MM.1S (cell line): ENCODE measurements at regions not wholly inside any gene's neighbourhood (a gene's known extent, or its start where the extent isn't known, plus 50 kb on each side); places are given as distances from the start of the nearest gene placed in this dataset.

Experiments
- DNase-seq: peaks from one replicate; pipeline ENCODE4 v3.0.0-alpha.2; 2015
- H2AFZ ChIP-seq: fragments of 300-600 bp; sonication (generic); 2 replicates; pipeline ENCODE4 v1.6.0; 2016; ENCODE audit warnings: antibody characterized with exemption, low read length
- H3F3A ChIP-seq: fragments of 300-600 bp; sonication (generic); 2 replicates; pipeline ENCODE4 v1.6.1; 2016; ENCODE audit warnings: mild to moderate bottlenecking, antibody characterized with exemption, low read length, moderate library complexity, mixed read lengths; ENCODE audit not compliant: insufficient read depth
- H3K27ac ChIP-seq: fragments of 300-600 bp; sonication (generic); 2 replicates; pipeline ENCODE4 v1.5.1; 2016; ENCODE audit warnings: mild to moderate bottlenecking, low read length
- H3K27me3 ChIP-seq: fragments of 300-600 bp; sonication (generic); replicated peaks from 2 replicates; pipeline ENCODE4 v1.6.0; 2016; ENCODE audit warnings: low read length; ENCODE audit not compliant: insufficient read depth
- H3K36me3 ChIP-seq: fragments of 300-600 bp; sonication (generic); replicated peaks from 2 replicates; pipeline ENCODE4 v1.6.1; 2016; ENCODE audit warnings: mild to moderate bottlenecking, low read length, mixed read lengths; ENCODE audit not compliant: insufficient read depth
- H3K4me1 ChIP-seq: fragments of 300-600 bp; sonication (generic); 2 replicates; pipeline ENCODE4 v1.6.1; 2016; ENCODE audit warnings: low read length, mixed read lengths
- H3K4me2 ChIP-seq: fragments of 300-600 bp; sonication (generic); 2 replicates; pipeline ENCODE4 v1.6.0; 2016; ENCODE audit warnings: low read depth, low read length
- H3K4me3 ChIP-seq: fragments of 300-600 bp; sonication (generic); 2 replicates; pipeline ENCODE4 v1.5.1; 2016; ENCODE audit warnings: low read length, mixed read lengths
- H3K79me2 ChIP-seq: fragments of 300-600 bp; sonication (generic); 2 replicates; pipeline ENCODE4 v1.6.1; 2016; ENCODE audit warnings: mixed run types, low read length, mixed read lengths
- H3K9ac ChIP-seq: fragments of 300-600 bp; sonication (generic); 2 replicates; pipeline ENCODE4 v1.6.1; 2016; ENCODE audit warnings: low read length, mixed read lengths
- H3K9me2 ChIP-seq: fragments of 300-600 bp; sonication (generic); replicated peaks from 2 replicates; pipeline ENCODE4 v1.6.1; 2016; ENCODE audit warnings: mild to moderate bottlenecking, low read length, mixed read lengths; ENCODE audit not compliant: insufficient read depth
- H3K9me3 ChIP-seq: fragments of 300-600 bp; sonication (generic); replicated peaks from 2 replicates; pipeline ENCODE4 v1.6.1; 2016; ENCODE audit warnings: mild to moderate bottlenecking, low read length, mixed read lengths; ENCODE audit not compliant: insufficient read depth
- H4K20me1 ChIP-seq: fragments of 300-600 bp; sonication (generic); 2 replicates; pipeline ENCODE4 v1.6.1; 2016; ENCODE audit warnings: mild to moderate bottlenecking, low read length, moderate library complexity, mixed read lengths; ENCODE audit not compliant: insufficient read depth
- CTCF ChIP-seq: fragments of 300-600 bp; sonication (generic); IDR thresholded peaks from 2 replicates; pipeline ENCODE4 v1.5.1; 2016; ENCODE audit warnings: antibody characterized with exemption, low read length, mixed read lengths
- EZH2 ChIP-seq: fragments of 300-600 bp; sonication (generic); optimal IDR thresholded peaks from 2 replicates; pipeline ENCODE3; 2017; ENCODE audit warnings: low read depth, mild to moderate bottlenecking, antibody characterized with exemption, low read length, mixed read lengths
- EZH2phosphoT487 ChIP-seq: fragments of 300-600 bp; sonication (generic); IDR thresholded peaks from 2 replicates; pipeline ENCODE4 v1.6.1; 2018; ENCODE audit warnings: antibody characterized with exemption, low read length

- H3K9me2 ChIP-seq, result no peaks in the 10 kb centered on the region
- H3F3A ChIP-seq, result no peaks in the 10 kb centered on the region
- TF ChIP-seq EZH2phosphoT487 (no peak), CTCF (no peak), EZH2 (no peak)
- no peaks in the 10 kb centered on the region for H3K36me3 ChIP-seq
- no peak overlapping the region for H3K9ac ChIP-seq
- H3K9me3 ChIP-seq, result no peaks in the 10 kb centered on the region
- no peak for DNase-seq
- no peaks in the 10 kb centered on the region for H3K4me1 ChIP-seq
- H3K79me2 ChIP-seq, result no peaks in the 10 kb centered on the region
- H2AFZ ChIP-seq, result no peak overlapping the region
- H3K4me3 ChIP-seq, result no peak overlapping the region
- H4K20me1 ChIP-seq, result no peaks in the 10 kb centered on the region
- no peak overlapping the region for H3K4me2 ChIP-seq
- H3K27me3 ChIP-seq, result no peaks in the 10 kb centered on the region
- no peak overlapping the region for H3K27ac ChIP-seq
Observed at GRCh38 chr18:40875101-40875615, 1079.9 kb upstream of the PIK3C3 start.

GRCh38 chr18:40874233-40874632 is 1080.8 kb upstream of the PIK3C3 start:
- no peak for DNase-seq

GRCh38 chr18:40868110-40868858 is 1086.8 kb upstream of the PIK3C3 start:
- no peaks in the 10 kb centered on the region for H3K4me1 ChIP-seq
- H3K4me3 ChIP-seq, result no peak overlapping the region
- no peaks in the 10 kb centered on the region for H3K79me2 ChIP-seq
- no peak overlapping the region for H2AFZ ChIP-seq
- no peaks in the 10 kb centered on the region for H3K27me3 ChIP-seq
- H3K36me3 ChIP-seq, result no peaks in the 10 kb centered on the region
- no peaks in the 10 kb centered on the region for H4K20me1 ChIP-seq
- H3K27ac ChIP-seq, result no peak overlapping the region
- no peak overlapping the region for H3K4me2 ChIP-seq
- no peaks in the 10 kb centered on the region for H3K9me3 ChIP-seq
- DNase-seq, result no peak
- H3K9ac ChIP-seq, result no peak overlapping the region
- no peaks in the 10 kb centered on the region for H3K9me2 ChIP-seq
- no peaks in the 10 kb centered on the region for H3F3A ChIP-seq
- TF ChIP-seq CTCF (no peak), EZH2 (no peak), EZH2phosphoT487 (no peak)

More at GRCh38 chr18:40874233-40874632, 1080.8 kb upstream of the PIK3C3 start:
- Histone ChIP-seq H3K27me3 (no peaks in the 10 kb centered on the region), H3K4me2 (no peak overlapping the region), H3K4me1 (no peaks in the 10 kb centered on the region), H2AFZ (no peak overlapping the region), H3K9ac (no peak overlapping the region), H4K20me1 (no peaks in the 10 kb centered on the region), H3K27ac (no peak overlapping the region), H3K9me2 (no peaks in the 10 kb centered on the region), H3K4me3 (no peak overlapping the region), H3K79me2 (no peaks in the 10 kb centered on the region), H3K9me3 (no peaks in the 10 kb centered on the region), H3F3A (no peaks in the 10 kb centered on the region), H3K36me3 (no peaks in the 10 kb centered on the region)
- TF ChIP-seq EZH2 (no peak), EZH2phosphoT487 (no peak), CTCF (no peak)
